K562 (cell line): ENCODE measurements at regions not wholly inside any gene's neighbourhood (a gene's known extent, or its start where the extent isn't known, plus 50 kb on each side); places are given as distances from the start of the nearest gene placed in this dataset.

Experiments
- CEBPZ ChIP-seq: fragments of 150-350 bp; IDR thresholded peaks from 2 replicates; pipeline ENCODE4 v1.6.1; 2014; ENCODE audit warnings: low read depth, mild to moderate bottlenecking, low read length, borderline replicate concordance
- EZH2 ChIP-seq: IDR thresholded peaks from 2 replicates; pipeline ENCODE4 v1.6.1; 2012; ENCODE audit warnings: low read depth, mild to moderate bottlenecking, inconsistent platforms, low read length, borderline replicate concordance
- GABPA ChIP-seq: fragments of 200-800 bp; sonication (Bioruptor generic); conservative IDR thresholded peaks from 2 replicates; pipeline ENCODE4 v1.6.1; 2016; ENCODE audit warnings: low read depth, missing genetic modification characterization, missing compliant biosample characterization
- TAF1 ChIP-seq: IDR thresholded peaks from 2 replicates; pipeline ENCODE4 v1.6.1; 2011; ENCODE audit warnings: mild to moderate bottlenecking, low read length, moderate library complexity; ENCODE audit not compliant: insufficient read depth, control insufficient read depth, severe bottlenecking; ENCODE audit errors: extremely low read depth
- ZNF444 ChIP-seq: fragments of 250-450 bp; sonication (Bioruptor Pico); IDR thresholded peaks from 2 replicates; pipeline ENCODE4 v1.4.0; 2020; ENCODE audit warnings: mild to moderate bottlenecking, moderate library complexity

GRCh38 chr18:29605365-29605764, 1428.4 kb upstream of the CDH2 start:
- TF ChIP-seq TAF1 (no peak), EZH2 (no peak), GABPA (tag) (no peak), CEBPZ (no peak), ZNF444 (CRISPR knock-in tag) (no peak)
